ENCODE measurements at regions not wholly inside any gene's neighbourhood (a gene's known extent, or its start where the extent isn't known, plus 50 kb on each side); places are given as distances from the start of the nearest gene placed in this dataset.
A peak's percentile ranks its signal among the peaks of the same experiment; 100 is the strongest.

DNA sequence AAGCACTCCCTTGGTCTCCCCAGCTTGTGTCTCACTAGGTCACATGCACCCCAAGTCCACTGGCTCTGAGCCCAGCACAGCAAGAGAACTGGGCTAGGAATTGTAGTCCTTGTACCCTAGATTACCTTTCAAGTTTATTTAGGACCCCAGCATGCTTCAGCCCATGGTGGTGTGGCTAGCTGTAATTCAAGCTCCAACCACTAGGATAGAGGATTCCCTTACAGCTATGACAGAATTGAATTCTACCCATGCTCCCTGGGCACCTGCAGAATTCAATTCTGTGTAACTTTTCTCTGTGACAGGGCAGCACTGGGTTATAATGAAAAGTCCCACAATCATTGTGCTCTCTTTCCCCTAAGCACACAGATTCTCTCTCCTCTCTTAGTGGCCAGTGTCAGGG lies 253.8 kb upstream of the DMD start:
- H3K9ac ChIP-seq = no peak overlapping the region
- DNase-seq = no peak
- H3K4me3 ChIP-seq (ENCODE audit: low read depth in 2 of 2, low read length in 1 of 2) = no peak overlapping the region
- H3K27me3 ChIP-seq (ENCODE audit: insufficient read depth) = no peaks in the 10 kb centered on the region
- POLR2A ChIA-PET = no interaction called here
- CTCF ChIA-PET = interaction anchor here (0.7 kb wide), 1 partner anchor 9 kb away, joined by 3 read pairs; no protein-coding TSS in a partner anchor
- no peaks in the 10 kb centered on the region for H3K9me2 ChIP-seq
- no peaks in the 10 kb centered on the region for H3F3A ChIP-seq (replicated peaks; ENCODE audit: insufficient read depth)
- no peaks in the 10 kb centered on the region for H3K79me2 ChIP-seq (ENCODE audit: insufficient read depth)
- H3K4me2 ChIP-seq = no peak overlapping the region
- no peak overlapping the region for H3K27ac ChIP-seq (ENCODE audit: low read depth in 2 of 2, low read length in 1 of 2)
- H3K4me1 ChIP-seq (ENCODE audit: control insufficient read depth in 1 of 2, insufficient read depth in 2 of 2, low read depth in 1 of 2, low read length in 1 of 2) = no peaks in the 10 kb centered on the region
- no peak overlapping the region for H2AFZ ChIP-seq (ENCODE audit: low read depth)
- H4K20me1 ChIP-seq (ENCODE audit: insufficient read depth) = no peaks in the 10 kb centered on the region
- H3K36me3 ChIP-seq (replicated peaks in 1 of 2; ENCODE audit: control insufficient read depth in 1 of 2, insufficient read depth in 2 of 2, low read length in 1 of 2) = no peaks in the 10 kb centered on the region
- TF ChIP-seq, protein P1, sequence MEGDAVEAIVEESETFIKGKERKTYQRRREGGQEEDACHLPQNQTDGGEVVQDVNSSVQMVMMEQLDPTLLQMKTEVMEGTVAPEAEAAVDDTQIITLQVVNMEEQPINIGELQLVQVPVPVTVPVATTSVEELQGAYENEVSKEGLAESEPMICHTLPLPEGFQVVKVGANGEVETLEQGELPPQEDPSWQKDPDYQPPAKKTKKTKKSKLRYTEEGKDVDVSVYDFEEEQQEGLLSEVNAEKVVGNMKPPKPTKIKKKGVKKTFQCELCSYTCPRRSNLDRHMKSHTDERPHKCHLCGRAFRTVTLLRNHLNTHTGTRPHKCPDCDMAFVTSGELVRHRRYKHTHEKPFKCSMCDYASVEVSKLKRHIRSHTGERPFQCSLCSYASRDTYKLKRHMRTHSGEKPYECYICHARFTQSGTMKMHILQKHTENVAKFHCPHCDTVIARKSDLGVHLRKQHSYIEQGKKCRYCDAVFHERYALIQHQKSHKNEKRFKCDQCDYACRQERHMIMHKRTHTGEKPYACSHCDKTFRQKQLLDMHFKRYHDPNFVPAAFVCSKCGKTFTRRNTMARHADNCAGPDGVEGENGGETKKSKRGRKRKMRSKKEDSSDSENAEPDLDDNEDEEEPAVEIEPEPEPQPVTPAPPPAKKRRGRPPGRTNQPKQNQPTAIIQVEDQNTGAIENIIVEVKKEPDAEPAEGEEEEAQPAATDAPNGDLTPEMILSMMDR (IDR thresholded peaks at IDR 0.05) = peak; percentile 27
- no peak for TF ChIP-seq YY1 (IDR thresholded peaks at IDR 0.05; ENCODE audit: low read depth)
- no peaks in the 10 kb centered on the region for H3K9me3 ChIP-seq

DNA sequence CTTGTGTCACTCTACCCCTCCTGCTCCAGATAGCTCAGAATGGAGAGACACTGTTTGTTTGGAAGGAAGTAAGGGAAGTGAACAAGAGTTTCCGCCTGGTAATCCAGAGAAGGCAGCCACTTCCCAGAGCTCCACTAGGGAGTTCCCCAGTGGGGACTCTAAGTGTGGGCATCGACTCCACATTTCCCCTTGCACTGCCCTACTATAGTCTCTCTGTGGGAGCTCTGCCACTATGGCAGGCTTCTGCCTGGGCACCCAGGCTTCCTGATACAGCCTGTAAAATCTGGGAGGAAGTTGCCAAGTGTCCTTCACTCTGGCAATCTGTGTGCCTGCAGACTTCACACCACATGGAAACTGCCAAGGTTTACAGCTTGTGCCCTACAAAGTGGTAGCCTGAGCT lies 245.8 kb upstream of the DMD start:
- H3K27me3 ChIP-seq (ENCODE audit: insufficient read depth) = no peaks in the 10 kb centered on the region
- H3K4me3 ChIP-seq (ENCODE audit: low read depth in 2 of 2, low read length in 1 of 2) = no peak overlapping the region
- no peaks in the 10 kb centered on the region for H3K4me1 ChIP-seq (ENCODE audit: control insufficient read depth in 1 of 2, insufficient read depth in 2 of 2, low read depth in 1 of 2, low read length in 1 of 2)
- no peak overlapping the region for H3K4me2 ChIP-seq
- H3K9me3 ChIP-seq = no peaks in the 10 kb centered on the region
- H3K79me2 ChIP-seq (ENCODE audit: insufficient read depth) = no peaks in the 10 kb centered on the region
- H3F3A ChIP-seq (replicated peaks; ENCODE audit: insufficient read depth) = no peaks in the 10 kb centered on the region
- no peak for DNase-seq
- H3K27ac ChIP-seq (ENCODE audit: low read depth in 2 of 2, low read length in 1 of 2) = no peak overlapping the region
- ChIA-PET POLR2A (no interaction called here), CTCF (no interaction called here)
- no peaks in the 10 kb centered on the region for H3K36me3 ChIP-seq (replicated peaks in 1 of 2; ENCODE audit: control insufficient read depth in 1 of 2, insufficient read depth in 2 of 2, low read length in 1 of 2)
- WGBS (ENCODE audit: low lambda C conversion rate) = 100% methylated on average over 1 of the region's 2 CpGs
- H4K20me1 ChIP-seq (ENCODE audit: insufficient read depth) = no peaks in the 10 kb centered on the region
- H3K9me2 ChIP-seq = no peaks in the 10 kb centered on the region
- H2AFZ ChIP-seq (ENCODE audit: low read depth) = no peak overlapping the region
- no peak overlapping the region for H3K9ac ChIP-seq
- TF ChIP-seq, protein P2, sequence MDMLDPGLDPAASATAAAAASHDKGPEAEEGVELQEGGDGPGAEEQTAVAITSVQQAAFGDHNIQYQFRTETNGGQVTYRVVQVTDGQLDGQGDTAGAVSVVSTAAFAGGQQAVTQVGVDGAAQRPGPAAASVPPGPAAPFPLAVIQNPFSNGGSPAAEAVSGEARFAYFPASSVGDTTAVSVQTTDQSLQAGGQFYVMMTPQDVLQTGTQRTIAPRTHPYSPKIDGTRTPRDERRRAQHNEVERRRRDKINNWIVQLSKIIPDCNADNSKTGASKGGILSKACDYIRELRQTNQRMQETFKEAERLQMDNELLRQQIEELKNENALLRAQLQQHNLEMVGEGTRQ (IDR thresholded peaks at IDR 0.05; ENCODE audit: borderline replicate concordance, low read depth, low read length) = no peak
- no peak for TF ChIP-seq NFIC (IDR thresholded peaks at IDR 0.05; ENCODE audit: borderline replicate concordance)
- no peak for TF ChIP-seq MEF2A (IDR thresholded peaks at IDR 0.05; ENCODE audit: borderline replicate concordance, low read depth)
- TF ChIP-seq GATA2 (CRISPR knock-in tag; IDR thresholded peaks at IDR 0.05) = no peak

DNA sequence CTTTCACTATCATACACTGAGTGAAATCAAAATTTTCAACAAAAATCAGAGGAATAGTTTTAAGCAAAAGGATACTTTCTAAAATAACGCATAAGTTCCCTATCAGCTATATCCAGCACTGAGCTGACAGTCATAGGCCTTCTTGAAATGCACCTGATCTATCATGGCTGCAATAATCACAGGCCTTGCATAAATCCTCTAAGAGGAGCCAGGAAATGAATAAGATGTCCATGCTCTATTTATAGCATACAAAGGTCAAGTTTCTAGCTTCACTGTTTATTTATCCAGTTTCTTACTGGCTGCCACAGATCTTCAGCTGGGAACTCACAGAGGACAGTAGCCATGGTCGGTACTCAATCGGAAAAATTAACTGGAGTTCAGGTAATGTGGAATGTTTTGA lies 235.9 kb upstream of the DMD start:
- H4K20me1 ChIP-seq (ENCODE audit: insufficient read depth) = no peaks in the 10 kb centered on the region
- H2AFZ ChIP-seq (ENCODE audit: low read depth) = no peak overlapping the region
- 7% methylated on average over 3 of the region's 3 CpGs for WGBS (ENCODE audit: low lambda C conversion rate)
- no peaks in the 10 kb centered on the region for H3F3A ChIP-seq (replicated peaks; ENCODE audit: insufficient read depth)
- no peaks in the 10 kb centered on the region for H3K79me2 ChIP-seq (ENCODE audit: insufficient read depth)
- ChIA-PET POLR2A (no interaction called here), CTCF (interaction anchor here (0.6 to 2.1 kb wide), 3 partner anchors 13 to 897 kb away, joined by 3 to 9 read pairs (median 3); no protein-coding TSS in a partner anchor)
- no peaks in the 10 kb centered on the region for H3K9me3 ChIP-seq
- DNase-seq = no peak
- no peak overlapping the region for H3K9ac ChIP-seq
- TF ChIP-seq EZH2phosphoT487 (IDR thresholded peaks at IDR 0.05; ENCODE audit: borderline replicate concordance, low read depth) = no peak
- TF ChIP-seq, protein P3, sequence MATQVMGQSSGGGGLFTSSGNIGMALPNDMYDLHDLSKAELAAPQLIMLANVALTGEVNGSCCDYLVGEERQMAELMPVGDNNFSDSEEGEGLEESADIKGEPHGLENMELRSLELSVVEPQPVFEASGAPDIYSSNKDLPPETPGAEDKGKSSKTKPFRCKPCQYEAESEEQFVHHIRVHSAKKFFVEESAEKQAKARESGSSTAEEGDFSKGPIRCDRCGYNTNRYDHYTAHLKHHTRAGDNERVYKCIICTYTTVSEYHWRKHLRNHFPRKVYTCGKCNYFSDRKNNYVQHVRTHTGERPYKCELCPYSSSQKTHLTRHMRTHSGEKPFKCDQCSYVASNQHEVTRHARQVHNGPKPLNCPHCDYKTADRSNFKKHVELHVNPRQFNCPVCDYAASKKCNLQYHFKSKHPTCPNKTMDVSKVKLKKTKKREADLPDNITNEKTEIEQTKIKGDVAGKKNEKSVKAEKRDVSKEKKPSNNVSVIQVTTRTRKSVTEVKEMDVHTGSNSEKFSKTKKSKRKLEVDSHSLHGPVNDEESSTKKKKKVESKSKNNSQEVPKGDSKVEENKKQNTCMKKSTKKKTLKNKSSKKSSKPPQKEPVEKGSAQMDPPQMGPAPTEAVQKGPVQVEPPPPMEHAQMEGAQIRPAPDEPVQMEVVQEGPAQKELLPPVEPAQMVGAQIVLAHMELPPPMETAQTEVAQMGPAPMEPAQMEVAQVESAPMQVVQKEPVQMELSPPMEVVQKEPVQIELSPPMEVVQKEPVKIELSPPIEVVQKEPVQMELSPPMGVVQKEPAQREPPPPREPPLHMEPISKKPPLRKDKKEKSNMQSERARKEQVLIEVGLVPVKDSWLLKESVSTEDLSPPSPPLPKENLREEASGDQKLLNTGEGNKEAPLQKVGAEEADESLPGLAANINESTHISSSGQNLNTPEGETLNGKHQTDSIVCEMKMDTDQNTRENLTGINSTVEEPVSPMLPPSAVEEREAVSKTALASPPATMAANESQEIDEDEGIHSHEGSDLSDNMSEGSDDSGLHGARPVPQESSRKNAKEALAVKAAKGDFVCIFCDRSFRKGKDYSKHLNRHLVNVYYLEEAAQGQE (IDR thresholded peaks at IDR 0.05; ENCODE audit: low read depth, low read length) = no peak
- H3K4me2 ChIP-seq = no peak overlapping the region
- H3K4me3 ChIP-seq (ENCODE audit: low read depth in 2 of 2, low read length in 1 of 2) = no peak overlapping the region
- H3K27ac ChIP-seq (ENCODE audit: low read depth in 2 of 2, low read length in 1 of 2) = no peak overlapping the region
- no peaks in the 10 kb centered on the region for H3K9me2 ChIP-seq
- H3K4me1 ChIP-seq (ENCODE audit: control insufficient read depth in 1 of 2, insufficient read depth in 2 of 2, low read depth in 1 of 2, low read length in 1 of 2) = no peaks in the 10 kb centered on the region
- H3K27me3 ChIP-seq (ENCODE audit: insufficient read depth) = no peaks in the 10 kb centered on the region
- no peaks in the 10 kb centered on the region for H3K36me3 ChIP-seq (replicated peaks in 1 of 2; ENCODE audit: control insufficient read depth in 1 of 2, insufficient read depth in 2 of 2, low read length in 1 of 2)

All from SK-N-SH (cell line).